BE2C (cell line): ENCODE measurements at regions not wholly inside any gene's neighbourhood (a gene's known extent, or its start where the extent isn't known, plus 50 kb on each side); places are given as distances from the start of the nearest gene placed in this dataset.

Experiments
- DNase-seq: peaks from one replicate; pipeline ENCODE4 v3.0.0-alpha.2; 2020
- H3K27me3 ChIP-seq: fragments of 250-450 bp; sonication (Bioruptor Pico); 2 replicates; pipeline ENCODE4 v1.5.1; 2020; ENCODE audit warnings: mild to moderate bottlenecking
- H3K36me3 ChIP-seq: fragments of 250-450 bp; sonication (Bioruptor Pico); 2 replicates; pipeline ENCODE4 v1.5.1; 2020; ENCODE audit warnings: mild to moderate bottlenecking
- H3K4me1 ChIP-seq: fragments of 250-450 bp; sonication (Bioruptor Pico); 2 replicates; pipeline ENCODE4 v1.5.1; 2020
- H3K4me3 ChIP-seq: 2 replicates; pipeline ENCODE4 v1.5.1; 2011; ENCODE audit warnings: low read depth, low read length
- H3K9me3 ChIP-seq: fragments of 250-450 bp; sonication (Bioruptor Pico); 2 replicates; pipeline ENCODE4 v1.5.1; 2020
- TF ChIP-seq, protein P1 (sequence below): IDR thresholded peaks from 2 replicates; pipeline ENCODE4 v1.5.1; 2012; ENCODE audit warnings: mild to moderate bottlenecking, low read depth, low read length

- TF ChIP-seq, protein P1, sequence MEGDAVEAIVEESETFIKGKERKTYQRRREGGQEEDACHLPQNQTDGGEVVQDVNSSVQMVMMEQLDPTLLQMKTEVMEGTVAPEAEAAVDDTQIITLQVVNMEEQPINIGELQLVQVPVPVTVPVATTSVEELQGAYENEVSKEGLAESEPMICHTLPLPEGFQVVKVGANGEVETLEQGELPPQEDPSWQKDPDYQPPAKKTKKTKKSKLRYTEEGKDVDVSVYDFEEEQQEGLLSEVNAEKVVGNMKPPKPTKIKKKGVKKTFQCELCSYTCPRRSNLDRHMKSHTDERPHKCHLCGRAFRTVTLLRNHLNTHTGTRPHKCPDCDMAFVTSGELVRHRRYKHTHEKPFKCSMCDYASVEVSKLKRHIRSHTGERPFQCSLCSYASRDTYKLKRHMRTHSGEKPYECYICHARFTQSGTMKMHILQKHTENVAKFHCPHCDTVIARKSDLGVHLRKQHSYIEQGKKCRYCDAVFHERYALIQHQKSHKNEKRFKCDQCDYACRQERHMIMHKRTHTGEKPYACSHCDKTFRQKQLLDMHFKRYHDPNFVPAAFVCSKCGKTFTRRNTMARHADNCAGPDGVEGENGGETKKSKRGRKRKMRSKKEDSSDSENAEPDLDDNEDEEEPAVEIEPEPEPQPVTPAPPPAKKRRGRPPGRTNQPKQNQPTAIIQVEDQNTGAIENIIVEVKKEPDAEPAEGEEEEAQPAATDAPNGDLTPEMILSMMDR = no peak
- Histone ChIP-seq H3K27me3 (no peaks in the 10 kb centered on the region; the same call in 1 of the 2 replicates), H3K4me1 (no peaks in the 10 kb centered on the region), H3K9me3 (no peaks in the 10 kb centered on the region), H3K4me3 (no peak overlapping the region), H3K36me3 (no peaks in the 10 kb centered on the region)
- no peak for DNase-seq
Measured at GRCh38 chr3:64395490-64395889, 170.2 kb upstream of the PRICKLE2 start.

DNA sequence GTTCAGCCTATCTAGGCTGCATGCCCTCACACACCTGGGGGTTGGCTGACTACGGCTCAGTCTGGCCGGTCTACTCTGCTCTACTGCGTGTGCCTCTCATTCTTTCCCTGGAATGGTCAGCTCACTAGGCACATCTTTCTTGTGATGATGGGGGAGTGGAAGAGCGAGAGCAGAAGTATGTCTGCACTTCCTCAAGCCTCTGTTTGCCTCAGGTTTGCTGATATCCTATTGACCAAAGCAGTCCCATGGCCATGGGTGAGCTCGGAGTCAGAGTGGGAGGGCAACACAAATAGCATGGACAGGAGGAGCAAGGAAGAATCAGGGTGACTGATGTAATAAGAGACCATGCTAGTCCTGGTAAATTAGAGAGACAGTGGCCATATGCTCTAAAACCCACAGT lies 167.9 kb upstream of the PRICKLE2 start:
- no peaks in the 10 kb centered on the region for H3K36me3 ChIP-seq
- no peak for DNase-seq
- H3K9me3 ChIP-seq = no peaks in the 10 kb centered on the region
- TF ChIP-seq, protein P1 = no peak
- no peaks in the 10 kb centered on the region for H3K27me3 ChIP-seq
- no peak overlapping the region for H3K4me3 ChIP-seq
- H3K4me1 ChIP-seq = no peaks in the 10 kb centered on the region

- Histone ChIP-seq H3K4me3 (no peak overlapping the region), H3K9me3 (no peaks in the 10 kb centered on the region), H3K36me3 (no peaks in the 10 kb centered on the region), H3K27me3 (no peaks in the 10 kb centered on the region), H3K4me1 (no peaks in the 10 kb centered on the region)
- TF ChIP-seq, protein P1 = no peak
- no peak for DNase-seq
Measured at GRCh38 chr3:64392001-64392400, 166.7 kb upstream of the PRICKLE2 start.

DNA sequence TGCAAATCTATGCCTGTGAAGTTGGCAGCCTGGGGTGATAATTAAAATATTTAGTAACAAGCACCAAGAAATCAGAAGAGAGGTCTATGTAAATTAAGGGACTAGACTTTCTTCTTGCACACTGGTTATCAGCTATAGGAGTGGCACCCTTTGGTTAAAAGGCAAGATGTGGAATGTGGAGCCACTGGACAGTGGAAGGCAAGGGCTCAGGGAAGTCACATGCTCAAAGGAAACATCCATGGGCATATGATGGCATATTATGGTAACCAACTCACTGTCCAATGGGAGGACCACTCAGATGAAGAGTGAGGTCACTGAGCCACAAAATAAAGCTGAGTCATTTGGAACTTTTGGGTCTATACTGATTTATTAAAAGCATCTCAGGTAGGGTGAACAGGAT lies 165.6 kb upstream of the PRICKLE2 start:
- Histone ChIP-seq H3K4me1 (no peaks in the 10 kb centered on the region), H3K4me3 (no peak overlapping the region), H3K36me3 (no peaks in the 10 kb centered on the region), H3K27me3 (no peaks in the 10 kb centered on the region), H3K9me3 (no peaks in the 10 kb centered on the region)
- TF ChIP-seq, protein P1 = no peak
- no peak for DNase-seq

GRCh38 chr3:64388886-64389285 lies 163.6 kb upstream of the PRICKLE2 start:
- H3K9me3 ChIP-seq = no peaks in the 10 kb centered on the region
- H3K4me1 ChIP-seq = no peaks in the 10 kb centered on the region
- TF ChIP-seq, protein P1 = no peak
- H3K27me3 ChIP-seq = no peaks in the 10 kb centered on the region
- H3K36me3 ChIP-seq = no peaks in the 10 kb centered on the region
- DNase-seq = no peak
- H3K4me3 ChIP-seq = no peak overlapping the region

DNA sequence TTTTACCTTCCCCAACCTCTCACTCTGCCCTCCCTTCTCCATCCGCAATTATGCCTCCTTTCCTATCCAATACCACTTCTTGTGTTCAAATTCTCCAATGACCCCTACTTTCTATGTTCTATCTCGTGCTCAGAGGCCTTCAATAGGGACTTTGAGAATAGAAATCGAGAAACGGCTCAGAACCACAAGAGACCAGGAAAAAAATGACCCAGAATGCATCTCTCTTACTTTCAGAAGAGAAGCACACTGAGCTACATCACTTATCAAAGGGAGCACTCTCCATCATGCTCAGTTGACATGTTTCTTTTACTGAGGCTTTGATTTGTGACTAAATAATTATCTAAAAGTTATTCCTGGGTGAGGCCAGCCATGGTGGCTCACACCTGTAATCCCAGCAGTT lies 162.4 kb upstream of the PRICKLE2 start:
- H3K36me3 ChIP-seq = no peaks in the 10 kb centered on the region
- no peaks in the 10 kb centered on the region for H3K27me3 ChIP-seq
- no peak for DNase-seq
- TF ChIP-seq, protein P1 = no peak
- no peaks in the 10 kb centered on the region for H3K4me1 ChIP-seq
- H3K9me3 ChIP-seq = no peaks in the 10 kb centered on the region
- no peak overlapping the region for H3K4me3 ChIP-seq
